HG02885 (cell line): ENCODE measurements at regions not wholly inside any gene's neighbourhood (a gene's known extent, or its start where the extent isn't known, plus 50 kb on each side); places are given as distances from the start of the nearest gene placed in this dataset.

Experiments used
- ATAC-seq: cut with Tn5 transposase; IDR thresholded peaks from one replicate; pipeline ENCODE4 v1.9.1; 2021; ENCODE audit warnings: mild to moderate bottlenecking; ENCODE audit not compliant: unreplicated experiment, poor library complexity

GRCh38 chr1:5287178-5288150, 633.1 kb downstream of the AJAP1 start:
- no peak for ATAC-seq

GRCh38 chr1:5286244-5286643, 631.8 kb downstream of the AJAP1 start:
- ATAC-seq, result no peak

- no peak for ATAC-seq
Observed at GRCh38 chr1:5274527-5274926, 620.1 kb downstream of the AJAP1 start.

- no peak for ATAC-seq
Observed at GRCh38 chr1:5273280-5274003, 619.0 kb downstream of the AJAP1 start.

GRCh38 chr1:5272325-5272724, 617.9 kb downstream of the AJAP1 start:
- no peak for ATAC-seq

- ATAC-seq, result no peak
Observed at GRCh38 chr1:5271264-5271663, 616.9 kb downstream of the AJAP1 start.

- no peak for ATAC-seq
Observed at GRCh38 chr1:5269901-5270300, 615.5 kb downstream of the AJAP1 start.

GRCh38 chr1:5267603-5268235, 613.3 kb downstream of the AJAP1 start:
- no peak for ATAC-seq

GRCh38 chr1:5265438-5266075, 611.1 kb downstream of the AJAP1 start:
- ATAC-seq, result no peak

- no peak for ATAC-seq
Observed at GRCh38 chr1:5264476-5264875, 610.1 kb downstream of the AJAP1 start.

- no peak for ATAC-seq
Observed at GRCh38 chr1:5256793-5257192, 602.4 kb downstream of the AJAP1 start.

GRCh38 chr1:5254975-5255374, 600.6 kb downstream of the AJAP1 start:
- no peak for ATAC-seq

- no peak for ATAC-seq
Observed at GRCh38 chr1:5254131-5254725, 599.8 kb downstream of the AJAP1 start.

- no peak for ATAC-seq
Observed at GRCh38 chr1:5253036-5253435, 598.6 kb downstream of the AJAP1 start.

GRCh38 chr1:5250336-5250735, 595.9 kb downstream of the AJAP1 start:
- ATAC-seq, result no peak

- ATAC-seq, result no peak
Observed at GRCh38 chr1:5245348-5245747, 590.9 kb downstream of the AJAP1 start.

- ATAC-seq, result no peak
Observed at GRCh38 chr1:5244631-5245285, 590.3 kb downstream of the AJAP1 start.

- no peak for ATAC-seq
Observed at GRCh38 chr1:5242850-5243249, 588.4 kb downstream of the AJAP1 start.

GRCh38 chr1:5239911-5240310, 585.5 kb downstream of the AJAP1 start:
- no peak for ATAC-seq
